ENCODE measurements at regions not wholly inside any gene's neighbourhood (a gene's known extent, or its start where the extent isn't known, plus 50 kb on each side); places are given as distances from the start of the nearest gene placed in this dataset.

GRCh38 chr9:91077624-91078368, 276.2 kb downstream of the SYK start:
- no peak for TF ChIP-seq CTCF (IDR thresholded peaks at IDR 0.05)
- TF ChIP-seq POLR2A (IDR thresholded peaks at IDR 0.05): no peak
